Stomach (tissue), 4 donors: ENCODE measurements at regions not wholly inside any gene's neighbourhood (a gene's known extent, or its start where the extent isn't known, plus 50 kb on each side); places are given as distances from the start of the nearest gene placed in this dataset.

ENCODE experiments used
- CTCF ChIP-seq, 7 experiments: fragments of 450-650 bp in 4 of 7; fragments of 200-600 bp in 3 of 7; sonication (generic) in 3 of 7; IDR thresholded peaks; one replicate each; pipeline ENCODE4 v1.5.1; 2016 to 2019; ENCODE audit warnings: antibody characterized with exemption in 7 of 7, control low read depth in 2 of 7, mild to moderate bottlenecking in 1 of 7
- POLR2AphosphoS5 ChIP-seq, 3 donors: sonication (generic); formaldehyde crosslinking; IDR thresholded peaks; one replicate each; pipeline ENCODE4 v1.6.1; 2016; ENCODE audit warnings: antibody characterized with exemption in 3 of 3

- TF ChIP-seq POLR2AphosphoS5 (IDR thresholded peaks at IDR 0.05) (no peak), CTCF (IDR thresholded peaks at IDR 0.05) (no peak)
Observed at GRCh38 chr4:157997296-157997695, 175.5 kb downstream of the GASK1B start.
